ENCODE measurements at regions not wholly inside any gene's neighbourhood (a gene's known extent, or its start where the extent isn't known, plus 50 kb on each side); places are given as distances from the start of the nearest gene placed in this dataset.

- Histone ChIP-seq H3K4me1 (ENCODE audit: control insufficient read depth in 4 of 4, insufficient read depth in 4 of 4, low read length in 3 of 4) (no peaks in the 10 kb centered on the region), H3K9me3 (ENCODE audit: control insufficient read depth in 4 of 4, low read length in 3 of 4) (no peaks in the 10 kb centered on the region), H3K4me3 (ENCODE audit: low read depth in 1 of 3, low read length in 3 of 3) (no peak overlapping the region), H3K36me3 (ENCODE audit: control insufficient read depth in 4 of 4, insufficient read depth in 3 of 4, low read depth in 1 of 4, low read length in 3 of 4) (peaks cover 2 to 31% (median 15%) of the 10 kb centered on the region in 4 donors), H3K27me3 (ENCODE audit: control insufficient read depth in 4 of 4, insufficient read depth in 4 of 4, low read length in 3 of 4) (no peaks in the 10 kb centered on the region), H3K27ac (ENCODE audit: low read depth in 1 of 2, low read length in 2 of 2) (no peak overlapping the region), H3K9ac (ENCODE audit: low read depth in 1 of 2, low read length in 2 of 2) (no peak overlapping the region)
- no peak for TF ChIP-seq EGR1 (IDR thresholded peaks at IDR 0.05; ENCODE audit: low read depth in 2 of 2)
- no peak for TF ChIP-seq SP1 (IDR thresholded peaks at IDR 0.05)
- TF ChIP-seq GABPA (IDR thresholded peaks at IDR 0.05 in 1 of 2, conservative IDR thresholded peaks at IDR 0.05 in 1 of 2), result no peak
- no peak for TF ChIP-seq YY1 (IDR thresholded peaks at IDR 0.05)
- no peak for TF ChIP-seq FOXA2 (IDR thresholded peaks at IDR 0.05)
- TF ChIP-seq CTCF (IDR thresholded peaks at IDR 0.05; ENCODE audit: low read depth, low read length, missing input control), result no peak
- no peak for TF ChIP-seq NR2F2 (IDR thresholded peaks at IDR 0.05)
- no peak for TF ChIP-seq HNF4G (IDR thresholded peaks at IDR 0.05)
- TF ChIP-seq RXRA (IDR thresholded peaks at IDR 0.05), result no peak
- no peak for TF ChIP-seq MAX (IDR thresholded peaks at IDR 0.05)
- TF ChIP-seq HNF4A (conservative IDR thresholded peaks at IDR 0.05), result no peak
- no peak for TF ChIP-seq TAF1 (conservative IDR thresholded peaks at IDR 0.05)
- TF ChIP-seq FOXA1 (IDR thresholded peaks at IDR 0.05), result no peak
- TF ChIP-seq JUND (IDR thresholded peaks at IDR 0.05), result no peak
- no peak for TF ChIP-seq REST (IDR thresholded peaks at IDR 0.05)
- TF ChIP-seq ATF3 (IDR thresholded peaks at IDR 0.05), result no peak
- no peak for TF ChIP-seq ZBTB33 (IDR thresholded peaks at IDR 0.05)
- no peak for TF ChIP-seq RAD21 (IDR thresholded peaks at IDR 0.05)
- 93% methylated on average over 6 of the region's 6 CpGs for WGBS
- DNase-seq (ENCODE audit: low spot score), result no peak
Measured at GRCh38 chr16:9566099-9566498, 474.7 kb downstream of the HAPSTR1 start.

Data from liver (tissue), 8 donors.